ENCODE measurements at regions not wholly inside any gene's neighbourhood (a gene's known extent, or its start where the extent isn't known, plus 50 kb on each side); places are given as distances from the start of the nearest gene placed in this dataset.

- ATAC-seq (no peak), FAIRE-seq (no peak), DNase-seq (ENCODE audit: low spot score) (no peak)
- ChIA-PET CTCF (ENCODE audit: low intra/inter-chr PET ratio, low total read pairs) (no interaction called here), POLR2A (no interaction called here)
- peaks cover 0 to 4% of the 10 kb centered on the region in 2 experiments; a peak in 1 of 5 replicates for H3K27me3 ChIP-seq (ENCODE audit: control insufficient read depth in 1 of 2, insufficient read depth in 2 of 2, low read length in 2 of 2)
- H3K79me2 ChIP-seq (ENCODE audit: insufficient read depth, low read length), result no peaks in the 10 kb centered on the region
- H3K4me1 ChIP-seq (ENCODE audit: insufficient read depth, low read length), result no peaks in the 10 kb centered on the region
- no peaks in the 10 kb centered on the region for H3K9me3 ChIP-seq (ENCODE audit: low read length)
- intact Hi-C loops (cut with micrococcal nuclease; ENCODE audit: unreplicated experiment) (no loop called here), in situ Hi-C loops (cut with HindIII; ENCODE audit: extremely low pct_ligation_motif_present, low pct_unique_long_range_greater_than_20kb) (no loop called here)
- no peak overlapping the region for H3K4me3 ChIP-seq (replicated peaks in 1 of 3; ENCODE audit: insufficient read depth in 1 of 3, low read depth in 2 of 3, low read length in 3 of 3)
- no peak overlapping the region for H3K9ac ChIP-seq (ENCODE audit: insufficient read depth, low read depth, low read length)
- H2AFZ ChIP-seq (ENCODE audit: low read length), result no peak overlapping the region
- H3K36me3 ChIP-seq (replicated peaks in 1 of 2; ENCODE audit: control insufficient read depth in 1 of 2, insufficient read depth in 2 of 2, low read length in 2 of 2), result no peaks in the 10 kb centered on the region
- no peak for TF ChIP-seq ZNF776 (CRISPR knock-in tag; IDR thresholded peaks at IDR 0.05)
- no peak for TF ChIP-seq TRAFD1 (CRISPR knock-in tag; IDR thresholded peaks at IDR 0.05; ENCODE audit: borderline replicate concordance)
- TF ChIP-seq IRF1 (CRISPR knock-in tag; IDR thresholded peaks at IDR 0.05; ENCODE audit: low read depth), result no peak
- no peak for TF ChIP-seq TP53 (CRISPR knock-in tag; conservative IDR thresholded peaks at IDR 0.05)
- no peak for TF ChIP-seq ZNF18 (CRISPR knock-in tag; IDR thresholded peaks at IDR 0.05; ENCODE audit: insufficient replicate concordance)
- no peak for TF ChIP-seq ZNF317 (CRISPR knock-in tag; IDR thresholded peaks at IDR 0.05)
- TF ChIP-seq TSC22D2 (CRISPR knock-in tag; IDR thresholded peaks at IDR 0.05; ENCODE audit: borderline replicate concordance), result no peak
- TF ChIP-seq ZNF879 (CRISPR knock-in tag; IDR thresholded peaks at IDR 0.05), result no peak
- no peak for TF ChIP-seq GFI1 (CRISPR knock-in tag; IDR thresholded peaks at IDR 0.05; ENCODE audit: borderline replicate concordance)
- TF ChIP-seq GMEB1 (CRISPR knock-in tag; IDR thresholded peaks at IDR 0.05; ENCODE audit: borderline replicate concordance), result no peak
- no peak for TF ChIP-seq POLR2AphosphoS5 (IDR thresholded peaks at IDR 0.05; ENCODE audit: low read depth, low read length)
- no peak for TF ChIP-seq HNF4G (IDR thresholded peaks at IDR 0.05; ENCODE audit: borderline replicate concordance, low read depth, low read length)
- no peak for TF ChIP-seq HNF4G (CRISPR knock-in tag; IDR thresholded peaks at IDR 0.05; ENCODE audit: borderline replicate concordance, low read depth)
- no peak for TF ChIP-seq ZNF557 (CRISPR knock-in tag; IDR thresholded peaks at IDR 0.05)
- TF ChIP-seq FOXO1 (CRISPR knock-in tag; IDR thresholded peaks at IDR 0.05), result no peak
- no peak for TF ChIP-seq JUND (CRISPR knock-in tag; IDR thresholded peaks at IDR 0.05)
- H3K4me2 ChIP-seq (ENCODE audit: low read depth, low read length), result no peak overlapping the region
- H3K27ac ChIP-seq (ENCODE audit: extremely low read length, insufficient read depth, low read length), result no peak overlapping the region
- no TSS peak for BruUV-seq (replicated peaks)
- no peaks in the 10 kb centered on the region for H4K20me1 ChIP-seq (ENCODE audit: insufficient read depth, low read length)
- WGBS (ENCODE audit: low lambda C conversion rate), result 12% methylated on average over 3 of the region's 3 CpGs
Observed at GRCh38 chr7:106573738-106574137, 87.2 kb downstream of the CCDC71L start.

All from HepG2 (cell line).